ENCODE measurements at regions not wholly inside any gene's neighbourhood (a gene's known extent, or its start where the extent isn't known, plus 50 kb on each side); places are given as distances from the start of the nearest gene placed in this dataset.

GRCh38 chr13:63166345-63166744 lies 1750.7 kb upstream of the PCDH20 start:
- H3K9me3 ChIP-seq (ENCODE audit: control insufficient read depth in 5 of 5, low read length in 5 of 5), result no peaks in the 10 kb centered on the region
- H3K27ac ChIP-seq (ENCODE audit: low read depth, low read length), result no peak overlapping the region
- no peak overlapping the region for H3K4me3 ChIP-seq (ENCODE audit: low read depth in 1 of 5, low read length in 5 of 5)
- no peaks in the 10 kb centered on the region for H3K36me3 ChIP-seq (ENCODE audit: control insufficient read depth in 5 of 5, insufficient read depth in 5 of 5, low read length in 5 of 5)
- H3K4me1 ChIP-seq (ENCODE audit: control insufficient read depth in 5 of 5, insufficient read depth in 5 of 5, low read length in 5 of 5), result no peaks in the 10 kb centered on the region
- no peaks in the 10 kb centered on the region for H3K27me3 ChIP-seq (ENCODE audit: control insufficient read depth in 5 of 5, insufficient read depth in 4 of 5, low read length in 5 of 5)
- H3K9ac ChIP-seq (ENCODE audit: low read length in 5 of 5), result no peak overlapping the region

GRCh38 chr13:63163903-63164302 lies 1748.3 kb upstream of the PCDH20 start:
- Histone ChIP-seq H3K36me3 (ENCODE audit: control insufficient read depth in 5 of 5, insufficient read depth in 5 of 5, low read length in 5 of 5) (no peaks in the 10 kb centered on the region), H3K9ac (ENCODE audit: low read length in 5 of 5) (no peak overlapping the region), H3K27me3 (ENCODE audit: control insufficient read depth in 5 of 5, insufficient read depth in 4 of 5, low read length in 5 of 5) (no peaks in the 10 kb centered on the region), H3K4me3 (ENCODE audit: low read depth in 1 of 5, low read length in 5 of 5) (no peak overlapping the region), H3K4me1 (ENCODE audit: control insufficient read depth in 5 of 5, insufficient read depth in 5 of 5, low read length in 5 of 5) (no peaks in the 10 kb centered on the region), H3K27ac (ENCODE audit: low read depth, low read length) (no peak overlapping the region), H3K9me3 (ENCODE audit: control insufficient read depth in 5 of 5, low read length in 5 of 5) (no peaks in the 10 kb centered on the region)

- Histone ChIP-seq H3K36me3 (ENCODE audit: control insufficient read depth in 5 of 5, insufficient read depth in 5 of 5, low read length in 5 of 5) (no peaks in the 10 kb centered on the region), H3K9ac (ENCODE audit: low read length in 5 of 5) (no peak overlapping the region), H3K27ac (ENCODE audit: low read depth, low read length) (no peak overlapping the region), H3K27me3 (ENCODE audit: control insufficient read depth in 5 of 5, insufficient read depth in 4 of 5, low read length in 5 of 5) (no peaks in the 10 kb centered on the region), H3K9me3 (ENCODE audit: control insufficient read depth in 5 of 5, low read length in 5 of 5) (no peaks in the 10 kb centered on the region), H3K4me3 (ENCODE audit: low read depth in 1 of 5, low read length in 5 of 5) (no peak overlapping the region), H3K4me1 (ENCODE audit: control insufficient read depth in 5 of 5, insufficient read depth in 5 of 5, low read length in 5 of 5) (no peaks in the 10 kb centered on the region)
These were observed 1745.6 kb upstream of the PCDH20 start for GRCh38 chr13:63161219-63161618.

GRCh38 chr13:63156816-63157215 lies 1741.2 kb upstream of the PCDH20 start:
- Histone ChIP-seq H3K9ac (ENCODE audit: low read length in 5 of 5) (no peak overlapping the region), H3K27me3 (ENCODE audit: control insufficient read depth in 5 of 5, insufficient read depth in 4 of 5, low read length in 5 of 5) (no peaks in the 10 kb centered on the region), H3K4me1 (ENCODE audit: control insufficient read depth in 5 of 5, insufficient read depth in 5 of 5, low read length in 5 of 5) (no peaks in the 10 kb centered on the region), H3K36me3 (ENCODE audit: control insufficient read depth in 5 of 5, insufficient read depth in 5 of 5, low read length in 5 of 5) (no peaks in the 10 kb centered on the region), H3K27ac (ENCODE audit: low read depth, low read length) (no peak overlapping the region), H3K4me3 (ENCODE audit: low read depth in 1 of 5, low read length in 5 of 5) (no peak overlapping the region), H3K9me3 (ENCODE audit: control insufficient read depth in 5 of 5, low read length in 5 of 5) (peaks cover 0 to 8% (median 0%) of the 10 kb centered on the region in 5 donors)

- Histone ChIP-seq H3K4me3 (ENCODE audit: low read depth in 1 of 5, low read length in 5 of 5) (no peak overlapping the region), H3K9ac (ENCODE audit: low read length in 5 of 5) (no peak overlapping the region), H3K9me3 (ENCODE audit: control insufficient read depth in 5 of 5, low read length in 5 of 5) (peaks cover 0 to 3% (median 0%) of the 10 kb centered on the region in 5 donors), H3K27ac (ENCODE audit: low read depth, low read length) (no peak overlapping the region), H3K4me1 (ENCODE audit: control insufficient read depth in 5 of 5, insufficient read depth in 5 of 5, low read length in 5 of 5) (no peaks in the 10 kb centered on the region), H3K36me3 (ENCODE audit: control insufficient read depth in 5 of 5, insufficient read depth in 5 of 5, low read length in 5 of 5) (no peaks in the 10 kb centered on the region), H3K27me3 (ENCODE audit: control insufficient read depth in 5 of 5, insufficient read depth in 4 of 5, low read length in 5 of 5) (no peaks in the 10 kb centered on the region)
These were observed 1733.7 kb upstream of the PCDH20 start for GRCh38 chr13:63149375-63149774.

GRCh38 chr13:63139277-63139676 lies 1723.6 kb upstream of the PCDH20 start:
- Histone ChIP-seq H3K4me3 (ENCODE audit: low read depth in 1 of 5, low read length in 5 of 5) (no peak overlapping the region), H3K4me1 (ENCODE audit: control insufficient read depth in 5 of 5, insufficient read depth in 5 of 5, low read length in 5 of 5) (no peaks in the 10 kb centered on the region), H3K9me3 (ENCODE audit: control insufficient read depth in 5 of 5, low read length in 5 of 5) (no peaks in the 10 kb centered on the region), H3K27me3 (ENCODE audit: control insufficient read depth in 5 of 5, insufficient read depth in 4 of 5, low read length in 5 of 5) (no peaks in the 10 kb centered on the region), H3K36me3 (ENCODE audit: control insufficient read depth in 5 of 5, insufficient read depth in 5 of 5, low read length in 5 of 5) (no peaks in the 10 kb centered on the region), H3K9ac (ENCODE audit: low read length in 5 of 5) (no peak overlapping the region), H3K27ac (ENCODE audit: low read depth, low read length) (no peak overlapping the region)

- H3K4me3 ChIP-seq (ENCODE audit: low read depth in 1 of 5, low read length in 5 of 5), result no peak overlapping the region
- no peaks in the 10 kb centered on the region for H3K27me3 ChIP-seq (ENCODE audit: control insufficient read depth in 5 of 5, insufficient read depth in 4 of 5, low read length in 5 of 5)
- H3K4me1 ChIP-seq (ENCODE audit: control insufficient read depth in 5 of 5, insufficient read depth in 5 of 5, low read length in 5 of 5), result no peaks in the 10 kb centered on the region
- H3K36me3 ChIP-seq (ENCODE audit: control insufficient read depth in 5 of 5, insufficient read depth in 5 of 5, low read length in 5 of 5), result no peaks in the 10 kb centered on the region
- H3K9me3 ChIP-seq (ENCODE audit: control insufficient read depth in 5 of 5, low read length in 5 of 5), result no peaks in the 10 kb centered on the region
- no peak overlapping the region for H3K9ac ChIP-seq (ENCODE audit: low read length in 5 of 5)
- no peak overlapping the region for H3K27ac ChIP-seq (ENCODE audit: low read depth, low read length)
These were observed 1714.3 kb upstream of the PCDH20 start for GRCh38 chr13:63129995-63130394.

GRCh38 chr13:63128716-63129115 lies 1713.1 kb upstream of the PCDH20 start:
- Histone ChIP-seq H3K27ac (ENCODE audit: low read depth, low read length) (no peak overlapping the region), H3K36me3 (ENCODE audit: control insufficient read depth in 5 of 5, insufficient read depth in 5 of 5, low read length in 5 of 5) (no peaks in the 10 kb centered on the region), H3K4me1 (ENCODE audit: control insufficient read depth in 5 of 5, insufficient read depth in 5 of 5, low read length in 5 of 5) (no peaks in the 10 kb centered on the region), H3K27me3 (ENCODE audit: control insufficient read depth in 5 of 5, insufficient read depth in 4 of 5, low read length in 5 of 5) (no peaks in the 10 kb centered on the region), H3K9ac (ENCODE audit: low read length in 5 of 5) (no peak overlapping the region), H3K4me3 (ENCODE audit: low read depth in 1 of 5, low read length in 5 of 5) (no peak overlapping the region), H3K9me3 (ENCODE audit: control insufficient read depth in 5 of 5, low read length in 5 of 5) (no peaks in the 10 kb centered on the region)

GRCh38 chr13:63124863-63125262 lies 1709.2 kb upstream of the PCDH20 start:
- H3K27me3 ChIP-seq (ENCODE audit: control insufficient read depth in 5 of 5, insufficient read depth in 4 of 5, low read length in 5 of 5), result no peaks in the 10 kb centered on the region

GRCh38 chr13:63120883-63121282 lies 1705.2 kb upstream of the PCDH20 start:
- Histone ChIP-seq H3K27me3 (ENCODE audit: control insufficient read depth in 5 of 5, insufficient read depth in 4 of 5, low read length in 5 of 5) (no peaks in the 10 kb centered on the region), H3K27ac (ENCODE audit: low read depth, low read length) (no peak overlapping the region), H3K9me3 (ENCODE audit: control insufficient read depth in 5 of 5, low read length in 5 of 5) (no peaks in the 10 kb centered on the region), H3K36me3 (ENCODE audit: control insufficient read depth in 5 of 5, insufficient read depth in 5 of 5, low read length in 5 of 5) (no peaks in the 10 kb centered on the region), H3K4me1 (ENCODE audit: control insufficient read depth in 5 of 5, insufficient read depth in 5 of 5, low read length in 5 of 5) (no peaks in the 10 kb centered on the region), H3K4me3 (ENCODE audit: low read depth in 1 of 5, low read length in 5 of 5) (no peak overlapping the region), H3K9ac (ENCODE audit: low read length in 5 of 5) (no peak overlapping the region)

More at GRCh38 chr13:63124863-63125262, 1709.2 kb upstream of the PCDH20 start:
- no peaks in the 10 kb centered on the region for H3K4me1 ChIP-seq (ENCODE audit: control insufficient read depth in 5 of 5, insufficient read depth in 5 of 5, low read length in 5 of 5)
- H3K36me3 ChIP-seq (ENCODE audit: control insufficient read depth in 5 of 5, insufficient read depth in 5 of 5, low read length in 5 of 5), result no peaks in the 10 kb centered on the region
- no peak overlapping the region for H3K9ac ChIP-seq (ENCODE audit: low read length in 5 of 5)
- H3K9me3 ChIP-seq (ENCODE audit: control insufficient read depth in 5 of 5, low read length in 5 of 5), result no peaks in the 10 kb centered on the region
- no peak overlapping the region for H3K4me3 ChIP-seq (ENCODE audit: low read depth in 1 of 5, low read length in 5 of 5)
- no peak overlapping the region for H3K27ac ChIP-seq (ENCODE audit: low read depth, low read length)

- Histone ChIP-seq H3K27ac (ENCODE audit: low read depth, low read length) (no peak overlapping the region), H3K9me3 (ENCODE audit: control insufficient read depth in 5 of 5, low read length in 5 of 5) (no peaks in the 10 kb centered on the region), H3K27me3 (ENCODE audit: control insufficient read depth in 5 of 5, insufficient read depth in 4 of 5, low read length in 5 of 5) (no peaks in the 10 kb centered on the region), H3K4me1 (ENCODE audit: control insufficient read depth in 5 of 5, insufficient read depth in 5 of 5, low read length in 5 of 5) (no peaks in the 10 kb centered on the region), H3K4me3 (ENCODE audit: low read depth in 1 of 5, low read length in 5 of 5) (no peak overlapping the region), H3K36me3 (ENCODE audit: control insufficient read depth in 5 of 5, insufficient read depth in 5 of 5, low read length in 5 of 5) (no peaks in the 10 kb centered on the region), H3K9ac (ENCODE audit: low read length in 5 of 5) (no peak overlapping the region)
These were observed 1702.1 kb upstream of the PCDH20 start for GRCh38 chr13:63117710-63118109.
